ENCODE measurements at regions not wholly inside any gene's neighbourhood (a gene's known extent, or its start where the extent isn't known, plus 50 kb on each side); places are given as distances from the start of the nearest gene placed in this dataset.
"Not testable (repeated sequence)": the region's sequence is repeated elsewhere in the genome, so short reads cannot be mapped to it uniquely, and the experiment has no call there.

GRCh38 chr1:29757866-29758780 lies 521.8 kb downstream of the PTPRU start:
- Histone ChIP-seq H3K9me3 (ENCODE audit: insufficient read depth, low read depth, low read length) (no peaks in the 10 kb centered on the region), H3K4me3 (ENCODE audit: low read length) (no peak overlapping the region), H3K27ac (ENCODE audit: low read length) (no peak overlapping the region), H3K36me3 (ENCODE audit: insufficient read depth, low read depth, low read length) (no peaks in the 10 kb centered on the region), H3K4me1 (ENCODE audit: insufficient read depth, low read length) (no peaks in the 10 kb centered on the region), H3K9ac (ENCODE audit: low read depth, low read length) (no peak overlapping the region), H3K27me3 (ENCODE audit: insufficient read depth, low read length) (no peaks in the 10 kb centered on the region)

DNA sequence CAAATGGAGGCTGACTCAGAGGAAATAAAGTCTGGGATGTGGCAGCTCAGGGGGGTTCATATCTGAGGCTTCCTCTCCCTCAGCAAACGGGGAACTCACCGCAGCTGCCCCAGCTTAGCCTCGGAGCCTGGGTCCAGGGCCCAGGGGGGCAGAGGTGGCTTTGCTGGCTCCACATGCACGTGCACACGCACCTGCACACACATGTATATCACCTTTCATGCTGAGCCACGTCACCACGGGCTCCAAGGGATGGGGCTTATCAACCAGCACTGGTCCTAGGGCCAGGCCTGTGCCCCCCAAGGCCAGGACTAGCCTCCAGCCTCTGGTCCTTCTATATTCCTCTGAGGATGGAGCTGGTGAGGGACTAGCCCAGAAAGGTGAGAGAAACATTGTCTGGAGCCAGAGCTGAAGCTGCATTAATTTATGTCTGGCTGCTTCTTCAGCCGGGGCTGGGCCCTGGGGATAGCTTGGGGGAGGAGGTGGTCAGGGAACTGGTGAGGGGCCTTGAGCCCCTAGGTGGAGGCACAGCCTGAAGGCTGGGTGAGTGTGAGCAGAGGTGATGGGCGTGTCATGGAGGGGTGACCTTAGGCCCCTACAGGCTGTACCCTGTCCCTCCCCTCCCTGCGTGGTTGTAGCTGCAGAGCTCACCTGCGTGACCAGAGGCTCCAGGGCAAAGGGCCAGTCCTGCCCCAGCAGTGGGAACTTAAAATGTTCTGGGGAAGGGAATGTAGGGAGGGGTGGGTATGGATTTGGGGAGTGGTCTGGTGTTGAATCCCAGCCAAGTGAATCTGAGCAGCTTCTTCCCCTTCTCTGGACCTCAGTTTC lies 520.8 kb downstream of the PTPRU start:
- H3K9me3 ChIP-seq (ENCODE audit: insufficient read depth, low read depth, low read length): no peaks in the 10 kb centered on the region
- H3K4me1 ChIP-seq (ENCODE audit: insufficient read depth, low read length): no peaks in the 10 kb centered on the region
- no peaks in the 10 kb centered on the region for H3K36me3 ChIP-seq (ENCODE audit: insufficient read depth, low read depth, low read length)
- H3K27me3 ChIP-seq (ENCODE audit: insufficient read depth, low read length): no peaks in the 10 kb centered on the region
- H3K9ac ChIP-seq (ENCODE audit: low read depth, low read length): no peak overlapping the region
- no peak overlapping the region for H3K4me3 ChIP-seq (ENCODE audit: low read length)
- H3K27ac ChIP-seq (ENCODE audit: low read length): no peak overlapping the region

DNA sequence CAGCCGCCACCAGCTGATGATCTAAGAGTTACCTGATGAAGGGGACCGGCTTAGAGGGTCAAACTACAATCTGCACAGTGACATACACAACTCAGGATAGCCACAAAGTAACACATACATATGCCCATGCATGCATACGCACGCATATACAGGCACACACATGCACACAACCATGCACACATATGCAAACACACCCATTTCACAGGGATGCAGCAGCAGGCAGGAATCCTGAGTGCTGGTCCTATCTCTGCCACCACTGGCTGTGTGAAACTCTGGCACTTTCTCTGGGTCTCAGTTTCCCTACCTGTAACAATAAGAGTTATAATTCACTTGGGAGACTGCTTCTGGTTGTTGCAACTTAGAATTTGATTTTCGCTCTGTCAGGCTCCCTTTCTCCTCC lies 520.2 kb downstream of the PTPRU start:
- Histone ChIP-seq H3K36me3 (ENCODE audit: insufficient read depth, low read depth, low read length) (no peaks in the 10 kb centered on the region), H3K4me3 (ENCODE audit: low read length) (no peak overlapping the region), H3K27ac (ENCODE audit: low read length) (no peak overlapping the region), H3K9me3 (ENCODE audit: insufficient read depth, low read depth, low read length) (no peaks in the 10 kb centered on the region), H3K27me3 (ENCODE audit: insufficient read depth, low read length) (no peaks in the 10 kb centered on the region), H3K9ac (ENCODE audit: low read depth, low read length) (no peak overlapping the region), H3K4me1 (ENCODE audit: insufficient read depth, low read length) (no peaks in the 10 kb centered on the region)

DNA sequence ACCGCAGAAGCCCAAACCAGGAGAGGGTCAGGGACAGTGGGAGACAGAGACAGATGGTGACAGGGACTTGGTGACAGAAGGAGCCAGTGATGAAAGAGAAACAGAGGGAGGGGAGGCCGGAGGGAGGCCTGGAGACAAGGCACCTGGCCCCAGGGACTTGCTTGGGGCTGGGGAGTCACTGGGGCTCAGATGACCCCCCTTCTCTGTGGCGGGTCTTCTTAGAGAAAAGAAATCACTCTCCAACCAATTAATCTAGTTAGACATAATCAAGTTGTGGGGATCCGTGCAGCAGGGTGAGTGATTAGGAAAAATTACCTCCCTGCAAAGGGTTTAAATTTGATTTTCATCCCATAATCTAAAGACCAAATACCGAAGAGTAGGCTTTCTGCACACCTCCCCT lies 519.8 kb downstream of the PTPRU start:
- H3K27ac ChIP-seq (ENCODE audit: low read length): no peak overlapping the region
- no peaks in the 10 kb centered on the region for H3K9me3 ChIP-seq (ENCODE audit: insufficient read depth, low read depth, low read length)
- no peak overlapping the region for H3K4me3 ChIP-seq (ENCODE audit: low read length)
- H3K27me3 ChIP-seq (ENCODE audit: insufficient read depth, low read length): no peaks in the 10 kb centered on the region
- H3K4me1 ChIP-seq (ENCODE audit: insufficient read depth, low read length): no peaks in the 10 kb centered on the region
- H3K36me3 ChIP-seq (ENCODE audit: insufficient read depth, low read depth, low read length): no peaks in the 10 kb centered on the region
- H3K9ac ChIP-seq (ENCODE audit: low read depth, low read length): no peak overlapping the region

DNA sequence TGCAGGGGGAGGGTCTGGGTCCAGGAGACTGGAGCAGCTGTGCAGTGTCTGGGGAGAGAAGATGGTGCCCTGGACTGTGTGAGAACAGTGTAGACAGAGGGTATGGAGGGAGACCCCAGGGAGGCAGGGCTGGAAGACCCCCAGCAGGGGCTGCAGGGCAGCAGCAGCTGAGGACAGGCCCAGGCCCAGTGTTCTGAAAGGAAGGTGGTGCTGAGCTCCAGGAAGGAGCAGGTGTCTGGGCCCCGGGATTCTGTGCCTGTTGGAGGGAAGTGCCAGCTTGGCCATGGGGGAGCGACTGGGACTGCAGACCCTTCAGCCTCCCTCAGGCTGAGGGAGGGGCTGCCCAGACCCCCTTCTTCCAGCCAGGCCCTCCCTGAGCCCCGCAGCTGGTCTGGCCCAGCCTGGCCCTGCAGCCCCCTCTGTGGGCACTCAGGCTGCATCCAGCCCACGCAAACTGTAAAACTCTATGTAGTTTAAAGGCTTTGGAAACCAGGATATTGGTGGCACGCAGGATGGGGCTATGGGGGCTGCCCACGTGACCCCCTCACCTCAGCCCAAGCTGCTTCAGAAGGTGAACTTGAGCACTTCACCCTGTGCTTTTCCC lies 519.2 kb downstream of the PTPRU start:
- H3K27me3 ChIP-seq (ENCODE audit: insufficient read depth, low read length); H3K36me3 ChIP-seq (ENCODE audit: insufficient read depth, low read depth, low read length); H3K27ac ChIP-seq (ENCODE audit: low read length); H3K9me3 ChIP-seq (ENCODE audit: insufficient read depth, low read depth, low read length); H3K9ac ChIP-seq (ENCODE audit: low read depth, low read length); H3K4me3 ChIP-seq (ENCODE audit: low read length); H3K4me1 ChIP-seq (ENCODE audit: insufficient read depth, low read length): not testable (repeated sequence)

DNA sequence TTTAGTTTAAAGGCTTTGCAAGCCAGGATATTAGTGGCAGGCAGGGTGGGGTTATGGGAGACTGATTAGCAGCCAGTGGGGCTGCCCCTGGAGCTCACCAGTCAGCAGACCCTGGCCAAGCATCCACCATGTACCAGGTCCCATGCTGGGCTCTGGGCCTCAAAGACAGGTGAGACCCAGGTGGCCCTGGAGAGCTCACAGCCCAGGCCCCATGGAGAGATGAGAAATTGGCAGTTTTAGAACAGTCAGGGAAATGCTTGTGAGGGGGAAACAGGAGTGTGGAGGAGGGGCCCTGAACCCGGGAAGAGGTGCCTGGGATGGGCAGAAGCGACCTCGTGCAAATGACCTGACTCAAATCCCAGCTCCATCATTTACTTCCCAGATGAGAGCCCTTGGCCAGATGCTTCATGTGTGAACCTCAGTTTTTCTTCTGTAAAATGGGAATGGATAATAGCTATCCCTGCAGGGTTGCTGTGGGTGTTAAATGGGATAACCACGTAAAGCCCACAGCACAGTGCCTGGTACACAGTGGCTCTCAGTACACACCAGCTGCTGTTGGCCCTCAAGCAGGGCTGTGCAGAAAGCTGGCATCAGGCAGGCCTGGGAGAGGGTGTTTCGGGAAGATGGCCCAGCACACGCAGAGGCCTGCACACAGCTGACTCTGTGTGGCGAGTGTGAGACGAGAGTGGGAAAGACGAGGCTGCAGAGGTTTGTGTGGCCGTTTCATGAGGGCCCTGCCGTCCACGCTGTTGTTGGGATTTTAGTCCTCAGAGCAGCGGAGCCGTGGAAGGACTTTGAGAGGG lies 518.5 kb downstream of the PTPRU start:
- Histone ChIP-seq H3K4me3 (ENCODE audit: low read length) (no peak overlapping the region), H3K27me3 (ENCODE audit: insufficient read depth, low read length) (no peaks in the 10 kb centered on the region), H3K36me3 (ENCODE audit: insufficient read depth, low read depth, low read length) (no peaks in the 10 kb centered on the region), H3K9me3 (ENCODE audit: insufficient read depth, low read depth, low read length) (no peaks in the 10 kb centered on the region), H3K9ac (ENCODE audit: low read depth, low read length) (no peak overlapping the region), H3K27ac (ENCODE audit: low read length) (no peak overlapping the region), H3K4me1 (ENCODE audit: insufficient read depth, low read length) (no peaks in the 10 kb centered on the region)

DNA sequence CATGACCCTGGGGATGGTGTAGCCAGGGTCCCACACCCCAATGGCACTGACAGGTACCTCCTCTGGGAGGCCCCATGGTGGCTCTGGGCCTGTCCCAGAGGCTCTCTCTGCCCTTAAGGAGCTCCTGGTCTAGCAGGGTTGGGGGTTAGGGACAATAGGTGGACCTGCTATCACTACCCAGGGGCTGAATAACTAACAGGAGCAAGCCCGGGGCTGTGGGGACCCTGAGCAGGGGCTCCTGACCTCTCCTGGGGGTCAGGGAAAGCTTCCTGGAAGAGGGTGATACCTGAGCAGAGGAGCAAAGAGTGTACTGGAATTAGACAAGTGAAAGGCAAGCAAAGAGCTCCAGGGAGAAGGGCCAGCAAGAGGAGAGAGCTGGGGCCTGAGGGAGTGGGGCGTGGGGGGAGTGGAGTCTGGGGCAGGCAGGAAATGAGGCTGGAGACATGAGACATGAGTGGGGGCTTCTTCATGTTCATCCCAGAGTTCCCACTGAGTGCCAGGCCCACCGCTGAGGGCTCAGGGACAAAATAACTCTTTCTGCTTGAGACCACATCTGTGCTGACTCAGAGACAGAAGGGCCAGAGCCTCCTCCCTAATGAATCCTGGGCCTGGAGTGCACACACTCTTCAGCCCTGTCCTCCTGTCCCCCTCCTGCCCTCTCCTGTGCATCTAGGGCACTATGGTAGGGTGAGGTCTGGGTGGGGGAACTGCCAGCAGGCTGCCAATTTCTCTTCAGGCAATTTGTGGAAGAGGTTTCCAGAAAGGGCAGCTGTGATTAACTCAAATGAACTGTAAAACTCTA lies 517.6 kb downstream of the PTPRU start:
- H3K4me1 ChIP-seq (ENCODE audit: insufficient read depth, low read length): no peaks in the 10 kb centered on the region
- no peak overlapping the region for H3K27ac ChIP-seq (ENCODE audit: low read length)
- no peak overlapping the region for H3K9ac ChIP-seq (ENCODE audit: low read depth, low read length)
- H3K9me3 ChIP-seq (ENCODE audit: insufficient read depth, low read depth, low read length): no peaks in the 10 kb centered on the region
- H3K27me3 ChIP-seq (ENCODE audit: insufficient read depth, low read length): no peaks in the 10 kb centered on the region
- H3K4me3 ChIP-seq (ENCODE audit: low read length): no peak overlapping the region
- H3K36me3 ChIP-seq (ENCODE audit: insufficient read depth, low read depth, low read length): no peaks in the 10 kb centered on the region

DNA sequence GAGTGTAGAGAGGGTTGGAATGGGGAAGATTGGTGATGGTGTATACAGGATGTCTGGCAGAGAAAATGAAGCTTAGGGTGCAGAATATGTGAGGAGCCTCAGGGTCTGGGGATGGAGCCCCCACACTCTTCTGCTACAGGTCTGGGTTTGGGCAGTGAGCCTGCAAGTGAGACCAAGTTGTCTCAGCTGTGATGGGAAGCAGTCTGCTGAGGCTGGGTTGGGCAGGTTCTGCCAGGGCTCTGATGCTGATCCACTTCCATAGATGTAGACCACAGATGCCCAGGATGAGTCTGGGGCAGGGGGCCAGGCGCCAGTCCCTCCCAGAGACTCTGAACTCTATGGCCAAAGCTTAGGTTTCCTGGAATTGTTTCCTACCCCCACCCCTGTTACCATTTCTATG lies 516.9 kb downstream of the PTPRU start:
- Histone ChIP-seq H3K4me3 (ENCODE audit: low read length) (no peak overlapping the region), H3K9me3 (ENCODE audit: insufficient read depth, low read depth, low read length) (no peaks in the 10 kb centered on the region), H3K36me3 (ENCODE audit: insufficient read depth, low read depth, low read length) (no peaks in the 10 kb centered on the region), H3K9ac (ENCODE audit: low read depth, low read length) (no peak overlapping the region), H3K27ac (ENCODE audit: low read length) (no peak overlapping the region), H3K27me3 (ENCODE audit: insufficient read depth, low read length) (no peaks in the 10 kb centered on the region), H3K4me1 (ENCODE audit: insufficient read depth, low read length) (no peaks in the 10 kb centered on the region)

- Histone ChIP-seq H3K36me3 (ENCODE audit: insufficient read depth, low read depth, low read length) (no peaks in the 10 kb centered on the region), H3K4me3 (ENCODE audit: low read length) (no peak overlapping the region), H3K4me1 (ENCODE audit: insufficient read depth, low read length) (no peaks in the 10 kb centered on the region), H3K27ac (ENCODE audit: low read length) (no peak overlapping the region), H3K27me3 (ENCODE audit: insufficient read depth, low read length) (no peaks in the 10 kb centered on the region), H3K9me3 (ENCODE audit: insufficient read depth, low read depth, low read length) (no peaks in the 10 kb centered on the region), H3K9ac (ENCODE audit: low read depth, low read length) (no peak overlapping the region)
Measured at GRCh38 chr1:29752141-29752540, 515.8 kb downstream of the PTPRU start.

DNA sequence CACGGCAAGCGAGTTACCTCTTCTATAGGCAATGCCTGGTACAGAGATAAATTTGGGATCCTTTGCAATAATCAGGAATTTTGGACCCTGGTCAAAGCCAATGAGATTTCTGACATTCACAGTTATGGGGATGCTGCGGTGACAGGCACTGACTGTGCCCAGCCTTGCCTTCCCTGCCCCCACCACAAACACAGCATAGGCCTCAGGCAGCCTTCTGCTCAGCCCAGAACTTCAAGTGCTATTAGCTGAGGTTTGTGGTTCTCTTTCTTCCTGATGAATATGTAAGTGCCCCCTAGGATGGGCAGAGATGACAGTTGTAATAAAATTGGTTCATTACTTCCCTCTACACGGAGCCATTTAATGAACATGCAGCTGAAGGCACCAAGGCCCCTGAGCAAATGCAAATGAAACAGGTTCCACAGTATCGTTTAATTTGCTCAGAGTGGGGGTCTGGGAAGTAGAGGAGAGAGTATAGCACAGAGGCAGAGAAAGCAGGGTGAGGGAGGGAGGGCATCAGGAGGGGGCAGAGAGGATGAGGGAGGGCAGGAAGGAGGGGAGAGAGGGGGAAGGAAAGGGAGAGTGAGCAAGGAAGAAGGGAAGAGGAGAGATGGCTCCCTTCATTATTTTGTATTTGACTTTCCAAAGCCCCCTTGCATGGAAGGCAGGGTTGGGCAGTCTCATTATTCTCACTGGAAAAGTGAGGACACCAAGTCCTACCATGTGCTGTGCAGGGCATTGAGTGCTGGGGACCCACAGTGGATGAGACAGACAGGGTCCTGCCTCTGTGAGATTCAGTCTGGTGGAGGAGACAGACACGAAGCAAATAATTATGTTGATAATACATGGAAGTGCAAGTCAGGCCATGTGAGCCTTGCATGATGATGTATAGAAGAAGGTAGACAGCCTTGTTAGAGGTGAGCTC lies 513.0 kb downstream of the PTPRU start:
- no peak overlapping the region for H3K4me3 ChIP-seq (ENCODE audit: low read length)
- no peaks in the 10 kb centered on the region for H3K27me3 ChIP-seq (ENCODE audit: insufficient read depth, low read length)
- no peak overlapping the region for H3K27ac ChIP-seq (ENCODE audit: low read length)
- H3K9ac ChIP-seq (ENCODE audit: low read depth, low read length): no peak overlapping the region
- no peaks in the 10 kb centered on the region for H3K4me1 ChIP-seq (ENCODE audit: insufficient read depth, low read length)
- H3K9me3 ChIP-seq (ENCODE audit: insufficient read depth, low read depth, low read length): no peaks in the 10 kb centered on the region
- no peaks in the 10 kb centered on the region for H3K36me3 ChIP-seq (ENCODE audit: insufficient read depth, low read depth, low read length)
